Panc1 (cell line): ENCODE measurements at regions not wholly inside any gene's neighbourhood (a gene's known extent, or its start where the extent isn't known, plus 50 kb on each side); places are given as distances from the start of the nearest gene placed in this dataset.
"Not testable (repeated sequence)": the region's sequence is repeated elsewhere in the genome, so short reads cannot be mapped to it uniquely, and the experiment has no call there.

Source experiments
- ATAC-seq: fragments of 200-7000 bp; cut with Tn5 transposase; 2 replicates; pipeline ENCODE4 v1.9.1; 2020; ENCODE audit warnings: mild to moderate bottlenecking, moderate library complexity
- BruUV-seq: library from RNA; stranded (reverse); fragments of 400-500 nt; replicated peaks from 2 replicates; lab custom pipeline; 2021; lab: Mats Ljungman, UMichigan
- CTCF ChIA-PET: fragments of 300-600 bp; sonication (Branson Sonifier 250); formaldehyde crosslinking; loops from one replicate; lab custom pipeline; 2022; ENCODE audit warnings: antibody characterized with exemption; lab: Charles Lee
- POLR2A ChIA-PET: fragments of 300-600 bp; sonication (Branson Sonifier 250); formaldehyde crosslinking; loops from one replicate; lab custom pipeline; 2022; ENCODE audit warnings: antibody characterized with exemption; lab: Charles Lee
- DNase-seq: peaks from one replicate; pipeline ENCODE4 v3.0.0-alpha.2; 2010; ENCODE audit warnings: low read depth, low spot score
- H3K27ac ChIP-seq: 2 replicates; pipeline ENCODE4 v1.5.1; 2011; ENCODE audit warnings: mild to moderate bottlenecking, low read length, inconsistent platforms
- H3K27me3 ChIP-seq: fragments of 200-500 bp; sonication (Bioruptor generic); 2 replicates; pipeline ENCODE4 v1.6.0; 2014; ENCODE audit warnings: low read length, inconsistent platforms; ENCODE audit not compliant: control insufficient read depth, insufficient read depth
- H3K36me3 ChIP-seq: fragments of 200-500 bp; sonication (Bioruptor generic); 2 replicates; pipeline ENCODE4 v1.5.1; 2014; ENCODE audit warnings: inconsistent platforms, mild to moderate bottlenecking, low read length, moderate library complexity; ENCODE audit not compliant: control insufficient read depth, insufficient read depth
- H3K4me1 ChIP-seq: 2 replicates; pipeline ENCODE4 v1.5.1; 2011; ENCODE audit warnings: inconsistent platforms, mild to moderate bottlenecking, low read length, moderate library complexity; ENCODE audit not compliant: control insufficient read depth, insufficient read depth
- H3K4me3 ChIP-seq, 2 experiments: 2 replicates each; pipeline ENCODE4 v1.5.1; 2011 to 2012; ENCODE audit warnings: low read depth in 2 of 2, low read length in 2 of 2, mild to moderate bottlenecking in 2 of 2, inconsistent platforms in 1 of 2, moderate library complexity in 1 of 2
- H3K9me3 ChIP-seq: fragments of 200-500 bp; sonication (Bioruptor generic); 2 replicates; pipeline ENCODE4 v1.5.1; 2014; ENCODE audit warnings: low read depth, mild to moderate bottlenecking, inconsistent platforms, low read length, moderate library complexity; ENCODE audit not compliant: control insufficient read depth, insufficient read depth
- POLR2AphosphoS5 ChIP-seq: IDR thresholded peaks from 2 replicates; pipeline ENCODE4 v1.6.1; 2012; ENCODE audit warnings: mild to moderate bottlenecking, low read depth, low read length, moderate library complexity
- REST ChIP-seq, 2 experiments: IDR thresholded peaks; 2 replicates each; pipeline ENCODE4 v1.6.1; 2011 to 2012; ENCODE audit warnings: low read depth in 2 of 2, control low read depth in 1 of 2, low read length in 1 of 2, mild to moderate bottlenecking in 1 of 2, moderate library complexity in 1 of 2; ENCODE audit not compliant: insufficient read depth in 1 of 2
- SIN3A ChIP-seq: IDR thresholded peaks from 2 replicates; pipeline ENCODE4 v1.6.1; 2012; ENCODE audit warnings: low read depth, mild to moderate bottlenecking, low read length, moderate library complexity, borderline replicate concordance; ENCODE audit not compliant: insufficient read depth
- TCF7L2 ChIP-seq: IDR thresholded peaks from 2 replicates; pipeline ENCODE4 v1.6.1; 2011; ENCODE audit warnings: mild to moderate bottlenecking, low read depth, low read length, inconsistent platforms
- in situ Hi-C: cut with HindIII; loops from 2 replicates; pipeline ENCODE4 v1.10.0; 2016; ENCODE audit warnings: low sequenced_read_pairs, low pct_unique_long_range_greater_than_20kb
- intact Hi-C: fragments of 100-400 bp; cut with micrococcal nuclease; formaldehyde crosslinking; loops from one replicate; pipeline ENCODE4 v1.10.0; 2022; ENCODE audit not compliant: unreplicated experiment
- TF ChIP-seq, protein P1 (sequence below): fragments of 450-650 bp; IDR thresholded peaks from 2 replicates; pipeline ENCODE4 v1.5.1; 2017; ENCODE audit warnings: mild to moderate bottlenecking

DNA sequence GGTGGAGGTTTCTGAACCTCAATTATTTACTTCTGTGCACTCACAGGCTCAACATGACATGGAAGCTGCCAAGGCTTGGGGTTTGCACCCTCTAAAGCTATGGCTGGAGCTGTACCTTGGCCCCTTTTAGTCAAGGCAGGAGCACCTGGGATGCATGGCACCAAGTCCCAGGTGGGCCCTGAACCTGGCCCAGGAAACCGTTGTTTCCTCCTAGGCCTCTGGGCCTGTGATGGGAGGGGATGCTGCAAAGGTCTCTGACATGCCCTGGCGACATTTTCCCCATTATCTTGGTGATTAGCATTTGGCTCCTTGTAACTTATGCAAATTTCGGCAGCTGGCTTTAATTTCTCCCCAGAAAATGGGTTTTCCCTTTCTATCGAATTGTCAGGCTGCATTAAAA lies 726.1 kb upstream of the POU3F4 start:
- POLR2A ChIA-PET = no interaction called here
- CTCF ChIA-PET = no interaction called here
- Histone ChIP-seq H3K36me3 (no peaks in the 10 kb centered on the region), H3K27ac (no peak overlapping the region), H3K4me3 (no peak overlapping the region), H3K4me1 (no peaks in the 10 kb centered on the region), H3K27me3 (no peaks in the 10 kb centered on the region), H3K9me3 (no peaks in the 10 kb centered on the region)
- no TSS peak for BruUV-seq
- no peak for TF ChIP-seq REST (IDR thresholded peaks at IDR 0.05; ENCODE audit: insufficient read depth in 1 of 2, low read depth in 2 of 2, low read length in 1 of 2)
- TF ChIP-seq SIN3A = no peak
- no peak for TF ChIP-seq POLR2AphosphoS5
- TF ChIP-seq, protein P1, sequence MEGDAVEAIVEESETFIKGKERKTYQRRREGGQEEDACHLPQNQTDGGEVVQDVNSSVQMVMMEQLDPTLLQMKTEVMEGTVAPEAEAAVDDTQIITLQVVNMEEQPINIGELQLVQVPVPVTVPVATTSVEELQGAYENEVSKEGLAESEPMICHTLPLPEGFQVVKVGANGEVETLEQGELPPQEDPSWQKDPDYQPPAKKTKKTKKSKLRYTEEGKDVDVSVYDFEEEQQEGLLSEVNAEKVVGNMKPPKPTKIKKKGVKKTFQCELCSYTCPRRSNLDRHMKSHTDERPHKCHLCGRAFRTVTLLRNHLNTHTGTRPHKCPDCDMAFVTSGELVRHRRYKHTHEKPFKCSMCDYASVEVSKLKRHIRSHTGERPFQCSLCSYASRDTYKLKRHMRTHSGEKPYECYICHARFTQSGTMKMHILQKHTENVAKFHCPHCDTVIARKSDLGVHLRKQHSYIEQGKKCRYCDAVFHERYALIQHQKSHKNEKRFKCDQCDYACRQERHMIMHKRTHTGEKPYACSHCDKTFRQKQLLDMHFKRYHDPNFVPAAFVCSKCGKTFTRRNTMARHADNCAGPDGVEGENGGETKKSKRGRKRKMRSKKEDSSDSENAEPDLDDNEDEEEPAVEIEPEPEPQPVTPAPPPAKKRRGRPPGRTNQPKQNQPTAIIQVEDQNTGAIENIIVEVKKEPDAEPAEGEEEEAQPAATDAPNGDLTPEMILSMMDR = no peak
- TF ChIP-seq TCF7L2 = no peak
- in situ Hi-C loops (no loop called here), intact Hi-C loops (no loop called here)
- ATAC-seq (no peak), DNase-seq (no peak)

GRCh38 chrX:82812902-82813301 lies 695.2 kb upstream of the POU3F4 start:
- ATAC-seq, H3K9me3 ChIP-seq, CTCF ChIA-PET, H3K27me3 ChIP-seq, intact Hi-C loops, H3K36me3 ChIP-seq, in situ Hi-C loops, H3K4me1 ChIP-seq, H3K4me3 ChIP-seq, BruUV-seq, DNase-seq, POLR2A ChIA-PET: not testable (repeated sequence)
- 0 out of 2 replicates have a peak overlapping the region, but pooled peaks have one; percentile 23 for H3K27ac ChIP-seq

DNA sequence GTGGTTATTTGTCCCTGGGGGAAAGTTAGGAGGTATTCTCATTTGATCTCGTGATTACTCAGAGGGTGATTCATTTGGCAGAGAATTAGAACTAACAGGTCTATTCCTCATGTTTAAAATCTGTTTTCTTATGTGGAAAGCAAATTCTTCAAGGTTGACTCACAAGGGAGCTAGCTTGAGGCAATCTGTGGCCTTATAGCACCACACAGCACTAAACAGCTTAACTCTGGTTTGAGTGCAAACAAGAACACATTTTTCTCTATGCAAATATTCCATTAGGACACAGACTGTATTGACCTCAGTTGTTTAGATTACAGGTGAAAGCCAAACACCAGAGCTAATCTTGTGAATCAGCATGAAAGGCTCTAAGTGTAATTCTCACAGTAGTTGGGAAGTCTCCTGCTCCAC lies 694.4 kb upstream of the POU3F4 start:
- BruUV-seq = no TSS peak
- POLR2A ChIA-PET = interaction anchor here (0.6 kb wide), 1 partner anchor 601 kb away, joined by 3 read pairs; no protein-coding TSS in a partner anchor
- ATAC-seq = peak; percentile 100
- in situ Hi-C loops (no loop called here), intact Hi-C loops (no loop called here)
- Histone ChIP-seq H3K9me3 (no peaks in the 10 kb centered on the region), H3K27ac (0 out of 2 replicates have a peak overlapping the region, but pooled peaks have one; percentile 23), H3K4me3 (no peak overlapping the region), H3K27me3 (no peaks in the 10 kb centered on the region), H3K36me3 (no peaks in the 10 kb centered on the region), H3K4me1 (peaks cover 3% of the 10 kb centered on the region)
- no peak for TF ChIP-seq REST (IDR thresholded peaks at IDR 0.05; ENCODE audit: insufficient read depth in 1 of 2, low read depth in 2 of 2, low read length in 1 of 2)
- no peak for TF ChIP-seq SIN3A
- TF ChIP-seq POLR2AphosphoS5 = peak; percentile 48; the same call in 1 of the 2 replicates
- TF ChIP-seq, protein P1 = no peak
- TF ChIP-seq TCF7L2 = peak; percentile 79
- DNase-seq = peak; percentile 80
- CTCF ChIA-PET = no interaction called here
